Fibroblast of the aortic adventitia (primary cell): ENCODE measurements at regions not wholly inside any gene's neighbourhood (a gene's known extent, or its start where the extent isn't known, plus 50 kb on each side); places are given as distances from the start of the nearest gene placed in this dataset.

Experiments used
- DNase-seq: peaks from one replicate; pipeline ENCODE4 v3.0.0-alpha.2; 2010; ENCODE audit warnings: low read depth
- H3K4me3 ChIP-seq: 2 replicates; pipeline ENCODE4 v1.5.1; 2011; ENCODE audit warnings: low read depth, mild to moderate bottlenecking, control low read depth, low read length, moderate library complexity
- TF ChIP-seq, protein P1 (sequence below): IDR thresholded peaks from 2 replicates; pipeline ENCODE4 v1.5.1; 2011; ENCODE audit warnings: mild to moderate bottlenecking, low read length, control low read depth, inconsistent platforms; ENCODE audit not compliant: insufficient read depth

DNA sequence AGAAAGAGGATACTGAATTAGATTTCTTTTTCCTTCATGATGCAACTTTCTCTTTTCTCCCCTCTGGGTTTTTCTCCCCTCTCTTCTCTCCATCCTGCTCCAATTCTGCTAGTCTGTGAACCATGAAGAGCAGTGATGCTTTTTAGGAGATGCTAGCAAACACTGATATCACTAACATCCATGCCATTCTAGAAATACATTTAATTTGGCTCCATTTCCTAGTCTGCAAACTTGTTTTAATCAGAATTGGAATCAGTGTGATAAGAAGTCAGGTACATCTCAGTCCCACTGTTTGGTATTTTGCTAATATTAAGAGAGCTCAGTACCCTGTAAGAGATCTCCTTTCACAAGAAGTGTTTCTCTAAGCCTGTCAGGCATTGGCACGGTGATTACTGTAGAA, 437.1 kb downstream of the RWDD3 start:
- TF ChIP-seq, protein P1, sequence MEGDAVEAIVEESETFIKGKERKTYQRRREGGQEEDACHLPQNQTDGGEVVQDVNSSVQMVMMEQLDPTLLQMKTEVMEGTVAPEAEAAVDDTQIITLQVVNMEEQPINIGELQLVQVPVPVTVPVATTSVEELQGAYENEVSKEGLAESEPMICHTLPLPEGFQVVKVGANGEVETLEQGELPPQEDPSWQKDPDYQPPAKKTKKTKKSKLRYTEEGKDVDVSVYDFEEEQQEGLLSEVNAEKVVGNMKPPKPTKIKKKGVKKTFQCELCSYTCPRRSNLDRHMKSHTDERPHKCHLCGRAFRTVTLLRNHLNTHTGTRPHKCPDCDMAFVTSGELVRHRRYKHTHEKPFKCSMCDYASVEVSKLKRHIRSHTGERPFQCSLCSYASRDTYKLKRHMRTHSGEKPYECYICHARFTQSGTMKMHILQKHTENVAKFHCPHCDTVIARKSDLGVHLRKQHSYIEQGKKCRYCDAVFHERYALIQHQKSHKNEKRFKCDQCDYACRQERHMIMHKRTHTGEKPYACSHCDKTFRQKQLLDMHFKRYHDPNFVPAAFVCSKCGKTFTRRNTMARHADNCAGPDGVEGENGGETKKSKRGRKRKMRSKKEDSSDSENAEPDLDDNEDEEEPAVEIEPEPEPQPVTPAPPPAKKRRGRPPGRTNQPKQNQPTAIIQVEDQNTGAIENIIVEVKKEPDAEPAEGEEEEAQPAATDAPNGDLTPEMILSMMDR, result no peak
- no peak overlapping the region for H3K4me3 ChIP-seq
- no peak for DNase-seq

DNA sequence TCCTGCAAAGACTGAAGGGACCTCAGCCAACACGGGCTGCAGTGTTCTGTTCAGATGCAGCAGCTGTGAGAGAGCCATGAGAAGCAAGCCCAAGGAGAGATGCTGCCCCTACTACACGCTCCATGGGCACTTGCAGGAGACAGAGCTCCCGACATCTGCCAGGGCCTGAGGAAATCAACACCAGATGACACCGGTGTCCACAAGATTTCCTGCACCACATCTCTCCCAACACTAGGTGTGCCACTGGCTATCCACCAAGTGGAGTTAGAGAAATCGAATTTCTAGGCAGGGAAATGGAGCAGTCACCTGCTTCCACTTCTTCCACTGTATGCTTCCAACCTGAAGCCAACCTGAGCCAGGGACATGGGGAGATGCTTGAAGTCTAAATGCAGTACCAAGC, 445.3 kb downstream of the RWDD3 start:
- DNase-seq, result no peak
- TF ChIP-seq, protein P1, result no peak
- H3K4me3 ChIP-seq, result no peak overlapping the region

GRCh38 chr1:95685081-95685480, 451.1 kb downstream of the RWDD3 start:
- no peak for DNase-seq
- H3K4me3 ChIP-seq, result no peak overlapping the region
- TF ChIP-seq, protein P1, result no peak

GRCh38 chr1:95686217-95686616, 452.2 kb downstream of the RWDD3 start:
- no peak for DNase-seq
- TF ChIP-seq, protein P1, result no peak
- no peak overlapping the region for H3K4me3 ChIP-seq

DNA sequence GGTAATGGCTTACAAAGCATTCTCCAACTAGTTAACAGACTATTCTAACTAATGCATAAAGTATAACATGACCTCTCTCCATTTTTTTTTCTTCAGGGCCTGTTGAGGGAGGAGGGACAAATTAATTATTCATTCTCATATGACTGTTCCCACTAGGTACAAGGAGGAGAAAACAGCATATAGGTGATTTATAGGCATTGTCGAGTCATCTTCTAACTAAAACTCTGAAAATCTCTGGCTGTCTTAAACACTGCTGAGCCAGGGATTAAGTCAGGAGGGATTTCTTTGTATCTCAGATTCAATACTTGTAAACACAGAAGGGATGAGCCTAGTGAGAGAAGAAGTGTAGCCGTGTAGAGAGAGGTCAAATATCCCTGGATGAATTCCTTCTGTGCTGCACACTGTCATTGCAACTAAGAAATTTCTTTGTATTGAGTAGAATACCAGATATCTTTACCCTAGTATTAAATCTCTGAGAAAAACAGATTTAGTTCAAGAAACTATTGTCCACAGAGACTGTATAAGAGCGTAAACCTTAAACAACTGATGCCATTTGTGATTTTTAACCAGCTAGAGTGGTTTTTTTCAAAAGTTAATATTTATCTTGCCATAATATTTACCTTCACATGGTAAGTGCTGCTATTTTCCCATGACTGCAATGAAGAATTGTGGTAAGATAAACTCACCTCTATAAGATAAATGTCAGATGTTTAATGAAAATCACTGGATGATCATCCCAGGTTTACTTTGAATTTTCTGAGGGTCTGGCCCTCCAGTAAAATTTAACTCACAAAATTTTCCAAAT, 465.3 kb downstream of the RWDD3 start:
- TF ChIP-seq, protein P1, result no peak
- DNase-seq, result no peak
- H3K4me3 ChIP-seq, result no peak overlapping the region

GRCh38 chr1:95701450-95702173, 467.6 kb downstream of the RWDD3 start:
- no peak for DNase-seq
- H3K4me3 ChIP-seq, result no peak overlapping the region
- TF ChIP-seq, protein P1, result no peak
